ENCODE measurements at regions not wholly inside any gene's neighbourhood (a gene's known extent, or its start where the extent isn't known, plus 50 kb on each side); places are given as distances from the start of the nearest gene placed in this dataset.

DNA sequence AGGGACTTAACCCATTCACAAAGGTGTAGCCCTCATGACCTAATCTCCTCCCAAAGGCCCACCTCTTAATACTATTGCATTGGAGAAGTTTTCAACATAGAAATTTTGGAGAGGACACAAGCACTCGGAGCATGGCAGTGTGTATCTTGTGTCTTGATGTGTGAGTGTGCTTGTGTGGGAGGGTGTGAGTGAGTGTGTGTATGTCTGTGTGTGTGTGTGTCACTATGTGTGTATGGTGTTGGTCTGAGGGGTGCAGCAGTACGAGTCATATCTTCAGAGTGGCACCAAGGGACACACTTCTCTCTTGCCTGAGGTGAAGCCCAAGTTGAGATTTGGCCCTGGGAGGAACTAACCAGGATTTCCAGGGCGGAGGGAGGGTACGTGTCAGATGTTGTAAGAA, 73.7 kb downstream of the NAV1 start:
- TF ChIP-seq SIN3A (IDR thresholded peaks at IDR 0.05; ENCODE audit: low read depth) (no peak), POLR2AphosphoS5 (IDR thresholded peaks at IDR 0.05; ENCODE audit: low read depth, low read length) (no peak), CEBPB (IDR thresholded peaks at IDR 0.05; ENCODE audit: low read depth) (no peak), POLR2A (IDR thresholded peaks at IDR 0.05; ENCODE audit: borderline replicate concordance, extremely low read depth, insufficient read depth, insufficient read length) (no peak), EGR1 (IDR thresholded peaks at IDR 0.05; ENCODE audit: low read depth) (no peak), CBX3 (IDR thresholded peaks at IDR 0.05; ENCODE audit: low read depth) (no peak), FOSL1 (IDR thresholded peaks at IDR 0.05; ENCODE audit: low read depth) (no peak), RAD21 (IDR thresholded peaks at IDR 0.05; ENCODE audit: low read depth) (no peak), EZH2 (IDR thresholded peaks at IDR 0.05) (no peak), YY1 (IDR thresholded peaks at IDR 0.05; ENCODE audit: extremely low read depth, insufficient replicate concordance, low read depth, low read length) (no peak), TCF7L2 (IDR thresholded peaks at IDR 0.05; ENCODE audit: borderline replicate concordance, extremely low read depth, insufficient read depth, insufficient read length) (no peak)
- TF ChIP-seq, protein P1, sequence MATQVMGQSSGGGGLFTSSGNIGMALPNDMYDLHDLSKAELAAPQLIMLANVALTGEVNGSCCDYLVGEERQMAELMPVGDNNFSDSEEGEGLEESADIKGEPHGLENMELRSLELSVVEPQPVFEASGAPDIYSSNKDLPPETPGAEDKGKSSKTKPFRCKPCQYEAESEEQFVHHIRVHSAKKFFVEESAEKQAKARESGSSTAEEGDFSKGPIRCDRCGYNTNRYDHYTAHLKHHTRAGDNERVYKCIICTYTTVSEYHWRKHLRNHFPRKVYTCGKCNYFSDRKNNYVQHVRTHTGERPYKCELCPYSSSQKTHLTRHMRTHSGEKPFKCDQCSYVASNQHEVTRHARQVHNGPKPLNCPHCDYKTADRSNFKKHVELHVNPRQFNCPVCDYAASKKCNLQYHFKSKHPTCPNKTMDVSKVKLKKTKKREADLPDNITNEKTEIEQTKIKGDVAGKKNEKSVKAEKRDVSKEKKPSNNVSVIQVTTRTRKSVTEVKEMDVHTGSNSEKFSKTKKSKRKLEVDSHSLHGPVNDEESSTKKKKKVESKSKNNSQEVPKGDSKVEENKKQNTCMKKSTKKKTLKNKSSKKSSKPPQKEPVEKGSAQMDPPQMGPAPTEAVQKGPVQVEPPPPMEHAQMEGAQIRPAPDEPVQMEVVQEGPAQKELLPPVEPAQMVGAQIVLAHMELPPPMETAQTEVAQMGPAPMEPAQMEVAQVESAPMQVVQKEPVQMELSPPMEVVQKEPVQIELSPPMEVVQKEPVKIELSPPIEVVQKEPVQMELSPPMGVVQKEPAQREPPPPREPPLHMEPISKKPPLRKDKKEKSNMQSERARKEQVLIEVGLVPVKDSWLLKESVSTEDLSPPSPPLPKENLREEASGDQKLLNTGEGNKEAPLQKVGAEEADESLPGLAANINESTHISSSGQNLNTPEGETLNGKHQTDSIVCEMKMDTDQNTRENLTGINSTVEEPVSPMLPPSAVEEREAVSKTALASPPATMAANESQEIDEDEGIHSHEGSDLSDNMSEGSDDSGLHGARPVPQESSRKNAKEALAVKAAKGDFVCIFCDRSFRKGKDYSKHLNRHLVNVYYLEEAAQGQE (IDR thresholded peaks at IDR 0.05; ENCODE audit: low read depth), result no peak
- TF ChIP-seq, protein P2, sequence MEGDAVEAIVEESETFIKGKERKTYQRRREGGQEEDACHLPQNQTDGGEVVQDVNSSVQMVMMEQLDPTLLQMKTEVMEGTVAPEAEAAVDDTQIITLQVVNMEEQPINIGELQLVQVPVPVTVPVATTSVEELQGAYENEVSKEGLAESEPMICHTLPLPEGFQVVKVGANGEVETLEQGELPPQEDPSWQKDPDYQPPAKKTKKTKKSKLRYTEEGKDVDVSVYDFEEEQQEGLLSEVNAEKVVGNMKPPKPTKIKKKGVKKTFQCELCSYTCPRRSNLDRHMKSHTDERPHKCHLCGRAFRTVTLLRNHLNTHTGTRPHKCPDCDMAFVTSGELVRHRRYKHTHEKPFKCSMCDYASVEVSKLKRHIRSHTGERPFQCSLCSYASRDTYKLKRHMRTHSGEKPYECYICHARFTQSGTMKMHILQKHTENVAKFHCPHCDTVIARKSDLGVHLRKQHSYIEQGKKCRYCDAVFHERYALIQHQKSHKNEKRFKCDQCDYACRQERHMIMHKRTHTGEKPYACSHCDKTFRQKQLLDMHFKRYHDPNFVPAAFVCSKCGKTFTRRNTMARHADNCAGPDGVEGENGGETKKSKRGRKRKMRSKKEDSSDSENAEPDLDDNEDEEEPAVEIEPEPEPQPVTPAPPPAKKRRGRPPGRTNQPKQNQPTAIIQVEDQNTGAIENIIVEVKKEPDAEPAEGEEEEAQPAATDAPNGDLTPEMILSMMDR (IDR thresholded peaks at IDR 0.05 in 2 of 3, conservative IDR thresholded peaks at IDR 0.05 in 1 of 3; ENCODE audit: borderline replicate concordance in 1 of 3, insufficient read depth in 1 of 3, low read depth in 2 of 3, low read length in 2 of 3), result no peak
- TF ChIP-seq, protein P3, sequence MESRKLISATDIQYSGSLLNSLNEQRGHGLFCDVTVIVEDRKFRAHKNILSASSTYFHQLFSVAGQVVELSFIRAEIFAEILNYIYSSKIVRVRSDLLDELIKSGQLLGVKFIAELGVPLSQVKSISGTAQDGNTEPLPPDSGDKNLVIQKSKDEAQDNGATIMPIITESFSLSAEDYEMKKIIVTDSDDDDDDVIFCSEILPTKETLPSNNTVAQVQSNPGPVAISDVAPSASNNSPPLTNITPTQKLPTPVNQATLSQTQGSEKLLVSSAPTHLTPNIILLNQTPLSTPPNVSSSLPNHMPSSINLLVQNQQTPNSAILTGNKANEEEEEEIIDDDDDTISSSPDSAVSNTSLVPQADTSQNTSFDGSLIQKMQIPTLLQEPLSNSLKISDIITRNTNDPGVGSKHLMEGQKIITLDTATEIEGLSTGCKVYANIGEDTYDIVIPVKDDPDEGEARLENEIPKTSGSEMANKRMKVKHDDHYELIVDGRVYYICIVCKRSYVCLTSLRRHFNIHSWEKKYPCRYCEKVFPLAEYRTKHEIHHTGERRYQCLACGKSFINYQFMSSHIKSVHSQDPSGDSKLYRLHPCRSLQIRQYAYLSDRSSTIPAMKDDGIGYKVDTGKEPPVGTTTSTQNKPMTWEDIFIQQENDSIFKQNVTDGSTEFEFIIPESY (IDR thresholded peaks at IDR 0.05; ENCODE audit: extremely low read depth, insufficient replicate concordance, low read length), result no peak
